ENCODE measurements at regions not wholly inside any gene's neighbourhood (a gene's known extent, or its start where the extent isn't known, plus 50 kb on each side); places are given as distances from the start of the nearest gene placed in this dataset.

DNA sequence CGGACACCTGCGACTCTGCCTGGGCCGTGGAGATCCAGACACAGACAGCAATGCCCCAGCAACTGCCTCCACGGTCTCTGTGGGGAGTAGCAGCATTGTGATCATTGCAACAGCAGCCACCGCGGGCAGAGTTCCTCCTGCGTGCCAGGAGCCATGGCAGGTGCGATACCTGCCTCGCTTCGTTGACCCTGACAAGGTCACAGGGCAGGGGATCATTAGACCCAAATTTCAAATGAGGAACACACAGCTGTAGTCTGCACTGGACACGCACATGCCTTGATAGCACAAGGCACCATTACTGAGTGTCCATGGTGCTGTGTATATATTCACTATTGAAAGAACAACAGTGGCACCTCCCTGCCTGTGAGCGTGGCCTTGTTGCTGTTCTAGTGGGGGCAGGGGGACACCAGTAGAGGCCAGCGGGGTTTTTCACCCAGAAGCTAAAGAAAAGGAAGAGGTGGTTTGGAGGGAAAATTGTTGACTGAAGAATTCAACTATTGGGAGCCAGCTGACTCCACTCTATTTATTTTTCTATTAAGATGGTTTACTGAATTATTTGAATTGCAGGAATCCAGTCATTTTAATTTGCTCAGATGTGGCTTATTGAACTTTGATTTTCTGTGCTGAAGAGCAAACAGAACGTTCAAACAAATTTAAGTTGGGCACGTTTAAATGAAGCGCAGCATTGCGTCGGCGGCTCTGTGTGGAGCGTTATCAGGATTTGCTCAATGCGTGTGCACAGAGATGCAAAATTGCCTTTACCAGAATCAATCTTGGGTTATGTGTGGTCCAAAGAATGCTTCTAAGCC is 60.2 kb upstream of the RPS6KA2 start:
- TF ChIP-seq POLR2A (IDR thresholded peaks at IDR 0.05): no peak
- TF ChIP-seq, protein P1, sequence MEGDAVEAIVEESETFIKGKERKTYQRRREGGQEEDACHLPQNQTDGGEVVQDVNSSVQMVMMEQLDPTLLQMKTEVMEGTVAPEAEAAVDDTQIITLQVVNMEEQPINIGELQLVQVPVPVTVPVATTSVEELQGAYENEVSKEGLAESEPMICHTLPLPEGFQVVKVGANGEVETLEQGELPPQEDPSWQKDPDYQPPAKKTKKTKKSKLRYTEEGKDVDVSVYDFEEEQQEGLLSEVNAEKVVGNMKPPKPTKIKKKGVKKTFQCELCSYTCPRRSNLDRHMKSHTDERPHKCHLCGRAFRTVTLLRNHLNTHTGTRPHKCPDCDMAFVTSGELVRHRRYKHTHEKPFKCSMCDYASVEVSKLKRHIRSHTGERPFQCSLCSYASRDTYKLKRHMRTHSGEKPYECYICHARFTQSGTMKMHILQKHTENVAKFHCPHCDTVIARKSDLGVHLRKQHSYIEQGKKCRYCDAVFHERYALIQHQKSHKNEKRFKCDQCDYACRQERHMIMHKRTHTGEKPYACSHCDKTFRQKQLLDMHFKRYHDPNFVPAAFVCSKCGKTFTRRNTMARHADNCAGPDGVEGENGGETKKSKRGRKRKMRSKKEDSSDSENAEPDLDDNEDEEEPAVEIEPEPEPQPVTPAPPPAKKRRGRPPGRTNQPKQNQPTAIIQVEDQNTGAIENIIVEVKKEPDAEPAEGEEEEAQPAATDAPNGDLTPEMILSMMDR (IDR thresholded peaks at IDR 0.05): no peak
